Ishikawa (cell line): ENCODE measurements at regions not wholly inside any gene's neighbourhood (a gene's known extent, or its start where the extent isn't known, plus 50 kb on each side); places are given as distances from the start of the nearest gene placed in this dataset.

Experiments
- CEBPB ChIP-seq: IDR thresholded peaks from 2 replicates; pipeline ENCODE4 v1.6.1; 2012
- CREB1 ChIP-seq: IDR thresholded peaks from 2 replicates; pipeline ENCODE4 v1.6.1; 2012; ENCODE audit warnings: low read depth
- EGR1 ChIP-seq: IDR thresholded peaks from 2 replicates; pipeline ENCODE4 v1.6.1; 2012
- EP300 ChIP-seq: IDR thresholded peaks from 2 replicates; pipeline ENCODE4 v1.6.1; 2012; ENCODE audit warnings: borderline replicate concordance
- FOXM1 ChIP-seq: IDR thresholded peaks from 2 replicates; pipeline ENCODE4 v1.6.1; 2012; ENCODE audit warnings: low read depth, borderline replicate concordance
- MAX ChIP-seq: IDR thresholded peaks from 2 replicates; pipeline ENCODE4 v1.6.1; 2012
- NFIC ChIP-seq: IDR thresholded peaks from 2 replicates; pipeline ENCODE4 v1.6.1; 2012
- RAD21 ChIP-seq: IDR thresholded peaks from 2 replicates; pipeline ENCODE4 v1.6.1; 2012; ENCODE audit warnings: low read depth
- REST ChIP-seq: IDR thresholded peaks from 2 replicates; pipeline ENCODE4 v1.6.1; 2012; ENCODE audit warnings: low read depth, mild to moderate bottlenecking
- TAF1 ChIP-seq: IDR thresholded peaks from 2 replicates; pipeline ENCODE4 v1.6.1; 2012; ENCODE audit warnings: low read depth, mild to moderate bottlenecking
- TCF12 ChIP-seq: IDR thresholded peaks from 2 replicates; pipeline ENCODE4 v1.6.1; 2012; ENCODE audit warnings: low read depth
- TEAD4 ChIP-seq: IDR thresholded peaks from 2 replicates; pipeline ENCODE4 v1.6.1; 2012
- USF1 ChIP-seq: IDR thresholded peaks from 2 replicates; pipeline ENCODE4 v1.6.1; 2012
- YY1 ChIP-seq: IDR thresholded peaks from 2 replicates; pipeline ENCODE4 v1.6.1; 2012; ENCODE audit warnings: low read depth
- ZBTB7A ChIP-seq: IDR thresholded peaks from 2 replicates; pipeline ENCODE4 v1.6.1; 2012; ENCODE audit warnings: low read depth

- TF ChIP-seq YY1 (no peak), ZBTB7A (no peak), EGR1 (no peak), RAD21 (no peak), TCF12 (no peak), TAF1 (no peak), TEAD4 (no peak), FOXM1 (no peak), MAX (no peak), NFIC (no peak), USF1 (no peak), REST (no peak), CEBPB (no peak), EP300 (no peak), CREB1 (no peak)
These were observed 650.4 kb downstream of the RFPL4B start for GRCh38 chr6:112997421-112998085.

GRCh38 chr6:113004054-113004453 lies 656.9 kb downstream of the RFPL4B start:
- TF ChIP-seq USF1 (no peak), FOXM1 (no peak), RAD21 (no peak), TEAD4 (no peak), NFIC (no peak), TAF1 (no peak), ZBTB7A (no peak), YY1 (no peak), EGR1 (no peak), CREB1 (no peak), EP300 (no peak), REST (no peak), MAX (no peak), CEBPB (no peak), TCF12 (no peak)

GRCh38 chr6:113004470-113005270 lies 657.5 kb downstream of the RFPL4B start:
- TF ChIP-seq MAX: no peak
- no peak for TF ChIP-seq EGR1
- no peak for TF ChIP-seq NFIC
- TF ChIP-seq TCF12: no peak
- TF ChIP-seq ZBTB7A: no peak
- no peak for TF ChIP-seq USF1
- no peak for TF ChIP-seq TAF1
- no peak for TF ChIP-seq TEAD4

- no peak for TF ChIP-seq MAX
- no peak for TF ChIP-seq ZBTB7A
- no peak for TF ChIP-seq TEAD4
- TF ChIP-seq RAD21: no peak
- TF ChIP-seq EP300: no peak
- no peak for TF ChIP-seq CREB1
- no peak for TF ChIP-seq REST
- no peak for TF ChIP-seq YY1
- TF ChIP-seq EGR1: no peak
- no peak for TF ChIP-seq TAF1
- TF ChIP-seq NFIC: no peak
- no peak for TF ChIP-seq USF1
- no peak for TF ChIP-seq FOXM1
- no peak for TF ChIP-seq CEBPB
- no peak for TF ChIP-seq TCF12
These were observed 659.4 kb downstream of the RFPL4B start for GRCh38 chr6:113006494-113006893.
